CD4-positive, alpha-beta T cell treated with Interleukin-17A for 1 hour (primary cell): ENCODE measurements at regions not wholly inside any gene's neighbourhood (a gene's known extent, or its start where the extent isn't known, plus 50 kb on each side); places are given as distances from the start of the nearest gene placed in this dataset.

Experiments
- DNase-seq: peaks from one replicate; pipeline ENCODE4 v3.0.0-alpha.2; 2020

DNA sequence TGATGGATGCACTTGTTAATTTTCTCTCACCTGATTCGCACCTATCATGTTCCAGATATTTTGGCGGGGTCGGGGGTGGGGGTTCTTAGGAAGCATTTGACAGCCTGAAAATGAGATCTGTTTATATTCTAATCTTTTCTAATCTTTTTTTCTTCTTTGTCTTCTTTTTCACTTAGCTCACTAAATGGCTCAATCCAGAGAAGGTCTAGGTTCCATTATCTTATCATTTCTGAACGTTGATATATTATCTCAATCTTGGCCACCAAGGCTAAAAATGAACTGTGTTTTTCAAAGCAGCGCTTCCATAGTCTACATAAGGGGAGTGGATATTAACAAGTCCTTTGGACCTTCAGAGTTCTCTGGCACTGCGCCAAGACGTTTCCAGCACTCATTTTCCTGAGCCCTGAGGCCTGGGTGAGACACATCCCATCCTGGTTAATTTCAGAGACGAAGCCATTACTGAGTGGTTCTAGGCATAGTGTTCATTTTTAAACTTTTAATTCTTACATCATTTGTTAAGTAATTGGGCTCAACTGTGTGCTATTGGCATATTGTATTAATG lies 229.0 kb downstream of the SOX11 start:
- DNase-seq: no peak

DNA sequence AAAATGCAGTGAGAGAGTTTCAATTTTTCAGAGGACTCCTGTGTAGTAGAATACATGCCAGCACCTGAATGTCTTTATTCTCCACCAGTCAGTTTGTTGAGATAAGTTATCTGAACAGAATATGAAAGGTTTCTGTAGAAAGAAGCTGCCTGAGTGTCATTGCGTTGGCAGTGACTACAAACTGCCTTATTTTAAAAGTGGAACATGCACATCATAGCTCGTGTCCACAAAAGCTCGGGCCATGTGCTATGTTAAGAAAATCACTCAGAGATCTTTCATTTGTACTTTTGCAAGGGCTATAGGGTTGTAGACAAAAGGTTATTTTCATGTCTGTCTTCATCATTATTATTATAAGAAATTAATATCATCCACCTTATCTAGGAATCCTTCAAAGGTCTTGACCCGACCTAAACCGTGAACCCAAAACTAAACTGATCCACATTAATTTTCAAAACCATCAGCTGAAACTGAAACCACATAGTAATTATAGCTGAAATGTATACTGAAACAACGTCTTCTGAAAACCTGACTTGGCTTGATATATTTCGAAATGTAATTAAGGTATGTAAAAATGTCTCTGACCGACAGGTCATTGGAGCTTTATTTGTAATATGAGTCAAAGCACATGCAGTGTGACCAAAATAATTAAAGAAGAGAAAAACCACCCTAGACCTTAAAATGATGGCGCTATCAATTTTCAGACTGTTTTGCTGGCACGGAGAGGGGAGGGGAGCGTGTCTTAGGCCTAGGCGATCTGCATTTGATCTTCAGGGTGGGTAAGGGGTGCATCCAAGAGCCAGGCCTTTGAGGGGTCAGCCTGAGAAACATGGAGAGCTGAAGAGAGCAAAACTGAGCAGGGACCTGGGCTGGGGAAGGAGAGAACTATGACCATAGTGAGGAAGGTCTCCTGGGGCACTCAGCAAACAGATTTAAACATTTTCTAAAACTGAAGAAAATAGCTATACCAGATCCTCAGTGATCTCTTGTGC lies 232.1 kb downstream of the SOX11 start:
- no peak for DNase-seq

DNA sequence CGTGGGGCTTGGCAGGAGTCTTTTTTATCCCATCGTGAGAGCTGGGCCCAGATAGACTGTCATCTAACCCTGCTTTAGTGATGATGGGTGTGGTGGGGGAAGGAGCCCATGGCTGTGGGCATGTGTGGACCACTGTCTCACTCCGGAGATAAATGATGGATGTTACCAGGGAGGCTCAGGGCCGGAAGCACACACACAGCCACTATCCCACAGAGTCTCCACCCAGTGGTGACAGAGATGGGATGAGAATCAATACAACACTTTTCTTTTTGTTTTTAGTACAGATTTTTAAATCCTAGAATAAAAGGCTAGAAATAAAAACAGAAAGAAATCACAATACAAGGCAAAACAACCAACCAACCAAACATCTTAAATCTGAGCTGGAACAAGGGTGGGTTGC lies 233.4 kb downstream of the SOX11 start:
- no peak for DNase-seq

DNA sequence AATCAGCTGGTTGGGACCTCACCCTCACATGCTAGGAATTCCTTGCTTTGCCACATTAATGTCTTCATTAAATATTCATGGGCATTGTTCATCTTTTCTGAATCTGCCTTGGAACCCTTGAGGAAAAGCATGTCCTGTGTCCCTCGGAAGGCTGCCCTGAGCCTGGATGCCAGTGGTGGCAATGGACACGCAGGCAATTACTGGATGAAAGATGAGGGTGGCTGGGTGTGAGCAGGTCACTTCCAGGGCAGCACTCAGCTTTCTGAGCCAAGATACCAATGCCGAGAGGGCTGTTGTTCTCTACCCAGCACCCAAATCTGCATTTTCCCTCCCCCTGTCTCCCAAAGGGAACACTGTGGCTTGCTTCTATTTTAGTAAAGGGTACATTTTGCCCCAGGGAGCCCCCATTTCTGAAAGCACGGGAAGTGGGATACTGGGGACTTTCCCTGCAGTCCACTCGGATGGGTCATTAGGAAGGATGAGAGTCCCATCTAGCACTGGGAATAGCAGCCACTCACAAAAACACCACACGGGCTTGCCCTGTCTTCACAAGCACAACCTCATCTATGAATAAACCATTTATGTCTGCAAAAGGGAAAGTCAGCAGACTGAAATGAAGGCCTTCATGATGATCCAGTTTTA lies 234.8 kb downstream of the SOX11 start:
- DNase-seq: no peak

DNA sequence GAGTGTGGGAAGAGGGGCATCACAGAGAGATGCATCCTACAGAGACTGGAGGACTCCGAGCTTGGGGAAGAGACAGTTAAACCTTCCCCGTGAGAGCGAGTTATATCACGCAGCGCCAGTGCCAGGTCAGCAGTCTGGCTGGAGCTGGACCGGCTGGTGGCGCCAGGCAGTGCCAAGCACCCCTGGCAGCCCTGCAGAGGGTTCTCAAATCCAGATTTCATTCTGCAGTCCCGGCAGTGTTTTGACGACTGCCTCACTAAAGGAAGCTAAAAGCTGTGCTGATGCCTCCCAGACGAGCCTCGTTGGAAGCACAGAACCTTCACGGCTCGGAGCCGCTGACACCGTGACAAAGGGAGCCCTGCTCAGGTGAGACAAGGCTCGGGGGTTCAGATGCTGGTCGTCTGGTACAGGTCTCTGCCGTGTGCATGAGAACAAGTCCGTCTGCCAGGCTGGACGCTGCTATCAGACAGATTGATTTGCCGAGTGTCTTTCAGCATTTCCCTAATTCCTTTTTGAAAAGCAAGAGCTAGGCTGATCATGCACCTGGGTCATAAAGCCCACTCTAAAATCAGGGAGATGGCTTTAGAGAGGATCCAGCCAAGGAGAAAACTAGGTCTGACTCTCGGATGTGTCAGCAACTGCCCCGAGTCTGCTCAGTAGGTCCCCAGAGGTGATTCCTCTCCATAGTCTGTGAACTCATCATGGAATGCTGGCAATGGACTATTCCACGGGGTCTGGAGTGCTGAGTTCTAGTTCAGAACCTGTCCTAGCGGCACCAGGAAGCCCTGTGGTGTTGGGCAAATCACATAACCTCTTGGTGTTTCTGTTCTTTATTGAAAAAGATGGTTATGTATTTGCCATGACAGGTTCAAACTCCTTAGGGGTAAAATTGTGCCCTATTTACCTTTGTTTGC lies 240.6 kb downstream of the SOX11 start:
- DNase-seq: no peak

DNA sequence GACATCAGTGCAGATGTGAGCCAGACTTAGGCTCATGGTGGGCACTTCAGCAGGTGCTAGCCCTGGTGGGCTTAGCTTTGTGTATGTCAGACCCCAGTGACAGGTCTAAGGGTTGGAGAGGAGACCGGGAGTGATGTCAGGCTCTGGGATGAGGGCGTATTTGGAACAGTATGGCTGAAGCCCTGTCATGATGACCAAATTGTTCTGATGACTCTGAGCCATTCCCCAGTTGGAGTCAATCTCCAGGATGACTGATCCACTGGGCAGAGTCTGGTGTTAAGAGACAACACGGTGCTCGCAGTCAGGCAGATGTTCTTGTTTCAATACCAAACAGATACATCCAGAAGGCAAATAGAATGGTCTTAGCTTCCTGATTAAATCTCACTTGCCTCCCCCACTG lies 241.5 kb downstream of the SOX11 start:
- no peak for DNase-seq

DNA sequence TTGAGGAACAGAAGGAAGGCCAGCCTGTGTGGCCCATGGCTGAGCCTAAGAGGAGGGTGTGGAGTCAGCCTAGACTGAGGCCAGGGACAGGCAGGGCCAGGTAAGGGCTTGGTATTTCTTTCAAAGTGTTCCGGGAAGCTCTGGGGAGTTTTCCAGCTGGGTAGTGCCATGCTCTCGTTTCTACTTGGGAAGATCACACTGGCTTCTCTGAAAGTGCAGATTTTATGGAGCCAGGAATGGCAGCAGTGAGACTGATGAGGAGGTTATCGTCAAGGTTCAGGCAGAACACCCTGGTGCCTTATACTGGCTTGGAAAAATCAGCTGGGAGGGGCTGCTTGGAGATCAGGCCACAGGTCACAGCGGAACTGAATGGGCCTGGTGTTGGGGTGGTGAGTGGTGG lies 245.1 kb downstream of the SOX11 start:
- DNase-seq: no peak

DNA sequence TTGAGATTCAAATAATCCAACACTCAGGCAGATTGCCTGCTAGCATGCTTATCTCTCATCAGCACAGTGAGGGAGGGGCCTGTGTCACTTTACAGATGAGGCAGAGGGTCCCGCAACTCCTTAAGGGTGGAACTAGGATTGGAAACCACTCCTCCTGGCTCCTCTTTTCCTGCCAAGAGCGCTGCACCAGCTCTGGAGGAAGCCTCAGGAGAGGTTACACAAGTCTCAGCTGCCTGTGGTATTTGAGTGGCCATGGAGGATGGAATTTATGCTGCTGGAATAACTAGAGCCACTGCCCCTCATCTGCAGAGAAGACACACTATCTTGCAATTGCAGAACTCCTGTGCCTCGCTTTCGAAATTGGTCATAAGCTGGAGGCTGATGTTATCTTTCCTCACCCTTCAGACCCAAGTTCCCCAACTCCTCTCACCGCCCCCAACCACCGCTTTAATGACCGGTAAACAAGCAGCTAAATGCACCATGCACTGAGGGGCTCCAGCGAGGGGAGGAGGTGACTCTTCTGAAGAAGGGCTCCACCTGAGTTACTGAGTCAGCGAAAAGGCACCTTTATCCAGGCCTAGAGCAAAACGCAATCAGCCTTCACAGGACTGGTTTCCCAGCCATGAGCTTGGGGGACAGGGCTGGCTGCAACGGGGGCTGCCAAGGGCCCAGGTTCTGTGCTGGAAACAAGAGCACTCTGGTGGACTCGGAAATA lies 245.8 kb downstream of the SOX11 start:
- no peak for DNase-seq

DNA sequence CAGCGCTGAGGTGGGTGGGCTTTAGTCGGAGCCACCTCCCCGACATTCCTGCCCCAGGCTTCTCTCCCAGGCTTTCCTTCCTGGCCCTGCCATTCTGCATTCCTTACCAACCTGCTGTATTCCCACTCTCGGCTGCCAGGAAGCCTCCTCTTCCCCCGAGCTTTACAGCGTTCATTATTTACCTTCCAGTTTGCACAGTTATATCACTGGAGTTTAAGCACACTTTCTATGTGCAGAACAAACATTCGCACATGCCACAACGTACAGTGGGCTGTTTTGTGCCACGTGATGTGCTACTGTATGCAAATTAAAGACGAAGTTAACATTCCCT lies 246.3 kb downstream of the SOX11 start:
- DNase-seq: no peak

DNA sequence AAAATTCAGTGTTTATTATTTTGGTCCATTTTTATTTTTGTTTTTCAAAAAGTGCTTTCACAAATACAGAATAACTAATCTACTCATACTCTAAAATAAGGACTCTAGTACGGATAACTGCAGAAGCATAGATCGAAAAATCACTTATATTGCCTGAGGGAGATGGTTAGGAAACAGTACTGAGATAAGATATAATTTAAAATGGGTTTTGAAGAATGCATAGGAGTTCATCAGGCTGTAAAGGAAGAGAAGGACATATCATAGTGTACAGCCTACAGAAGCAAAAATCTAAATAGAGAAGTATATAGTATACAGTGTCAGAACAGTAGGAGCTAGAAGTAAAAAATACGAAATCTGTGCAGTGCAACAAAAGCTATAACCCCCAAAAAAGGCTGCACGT lies 247.4 kb downstream of the SOX11 start:
- no peak for DNase-seq

DNA sequence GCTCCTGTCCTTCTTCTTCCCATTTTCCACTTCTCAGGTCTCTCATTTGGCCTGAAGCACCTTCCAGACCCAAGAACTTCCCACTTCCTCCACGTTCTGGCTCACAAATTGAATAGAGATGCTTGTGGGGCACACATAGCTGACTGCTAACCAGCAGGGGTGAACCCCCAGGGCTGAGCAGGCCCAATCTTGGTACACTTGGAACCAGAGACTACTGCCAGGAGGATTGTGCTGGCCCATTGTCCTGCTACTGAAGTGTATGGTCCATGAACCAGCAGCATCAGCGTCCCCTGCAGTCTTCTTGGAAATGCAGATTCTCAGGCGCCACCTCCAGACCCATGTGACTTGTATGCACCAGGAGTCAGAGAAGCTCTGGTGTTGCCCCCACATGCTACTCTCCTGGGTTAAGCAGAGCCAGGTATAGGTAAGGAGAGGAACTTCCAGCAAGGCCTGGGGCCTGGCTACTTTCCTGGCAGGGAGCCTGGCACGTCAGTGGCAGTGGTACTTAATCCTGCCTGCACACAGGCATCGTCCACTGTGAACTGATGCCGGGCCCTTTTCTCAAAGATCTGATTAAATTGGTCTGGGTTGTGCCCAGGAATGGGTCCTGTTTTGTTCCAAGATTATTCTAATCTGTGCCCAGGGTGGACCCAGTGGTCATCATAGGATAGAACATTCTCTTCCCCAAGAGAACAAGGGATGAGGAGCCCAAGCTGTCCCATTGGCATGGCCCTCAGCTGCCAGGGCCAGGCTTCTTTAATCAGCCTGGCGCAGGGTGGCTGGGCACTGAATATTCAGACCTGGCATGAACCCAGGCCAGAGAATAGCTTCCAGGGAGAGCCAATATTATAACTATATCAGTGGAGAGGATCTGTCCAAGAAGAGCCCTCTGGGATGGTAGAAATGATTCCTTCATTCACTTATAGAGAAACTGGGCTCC lies 248.7 kb downstream of the SOX11 start:
- no peak for DNase-seq

DNA sequence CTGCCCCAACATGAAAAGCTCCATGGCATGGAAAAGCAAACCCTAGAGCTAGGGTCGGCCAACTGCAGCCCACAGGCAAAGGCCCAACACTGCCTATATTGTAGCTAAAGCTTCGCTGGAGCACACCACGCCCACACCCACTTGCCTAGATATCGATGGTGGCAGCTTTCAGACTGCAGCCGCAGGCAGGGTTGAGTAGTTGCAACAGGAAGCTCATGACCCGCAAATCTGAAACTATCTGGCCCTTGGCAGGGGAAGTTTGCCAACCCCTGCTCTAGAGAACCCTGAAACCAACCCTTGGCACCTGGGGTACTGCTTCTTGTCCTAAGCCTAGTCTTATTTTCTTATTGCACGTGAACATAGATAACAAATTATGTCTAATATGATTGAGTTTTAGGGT lies 250.0 kb downstream of the SOX11 start:
- DNase-seq: no peak

DNA sequence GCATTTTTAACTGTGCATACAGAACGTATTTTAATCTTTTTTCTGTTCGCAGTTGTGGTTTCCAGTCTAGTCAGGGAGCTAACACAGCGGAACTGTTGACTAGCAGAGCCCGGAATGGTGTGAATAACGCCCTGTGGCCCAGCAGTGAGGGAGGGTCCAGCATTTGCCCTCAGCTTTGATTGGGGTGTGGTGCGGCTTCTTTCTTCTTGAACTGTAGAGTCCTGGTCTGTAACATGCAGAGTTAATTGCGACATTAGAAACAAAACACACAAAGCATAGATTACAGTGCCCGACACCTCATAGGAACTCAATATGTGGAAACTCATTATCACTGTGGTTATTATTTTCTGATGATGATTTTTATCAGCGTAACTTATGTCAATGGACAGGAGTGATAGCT lies 253.6 kb downstream of the SOX11 start:
- no peak for DNase-seq

DNA sequence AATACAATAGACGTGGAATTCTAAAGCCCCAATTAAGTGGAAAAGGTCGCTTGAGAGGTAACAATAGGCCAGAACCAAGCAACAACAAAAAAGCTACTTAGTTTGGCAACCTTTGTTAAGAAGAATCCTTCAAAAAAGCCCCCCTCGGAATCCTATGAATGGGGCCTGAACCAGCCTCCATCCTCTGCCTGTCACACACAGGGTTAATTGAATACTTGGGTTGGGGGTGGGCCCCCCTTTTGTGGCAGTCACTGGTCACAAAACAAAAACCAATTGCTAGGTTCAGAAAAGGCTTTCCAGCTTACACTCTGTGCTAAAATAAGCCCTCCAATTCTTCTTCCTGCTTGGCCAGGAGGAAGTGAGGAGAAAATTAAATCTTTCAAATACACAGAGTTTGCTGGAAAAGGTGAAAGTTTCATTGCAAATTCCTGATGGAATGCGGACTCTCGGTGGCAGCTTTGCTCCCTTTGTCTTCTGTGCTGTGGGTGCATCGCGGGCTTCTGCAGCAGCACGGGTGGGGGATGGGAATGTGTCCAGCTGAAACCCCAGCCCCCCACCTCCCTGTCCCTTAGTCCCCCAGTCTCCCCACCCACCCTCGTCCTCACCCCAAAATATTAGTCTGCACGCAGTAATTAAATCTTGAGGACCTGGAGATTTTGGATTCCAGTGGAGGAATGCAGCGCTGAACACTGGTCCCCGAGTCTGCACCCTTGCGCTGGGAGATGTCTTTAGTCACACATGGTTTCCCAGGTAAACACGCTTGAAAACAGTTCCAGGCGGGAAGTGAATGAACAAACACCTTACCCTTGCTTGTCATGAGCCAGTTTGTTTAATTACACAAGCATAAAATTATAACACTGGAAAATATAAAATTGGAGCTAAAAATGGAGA lies 254.3 kb downstream of the SOX11 start:
- DNase-seq: no peak

DNA sequence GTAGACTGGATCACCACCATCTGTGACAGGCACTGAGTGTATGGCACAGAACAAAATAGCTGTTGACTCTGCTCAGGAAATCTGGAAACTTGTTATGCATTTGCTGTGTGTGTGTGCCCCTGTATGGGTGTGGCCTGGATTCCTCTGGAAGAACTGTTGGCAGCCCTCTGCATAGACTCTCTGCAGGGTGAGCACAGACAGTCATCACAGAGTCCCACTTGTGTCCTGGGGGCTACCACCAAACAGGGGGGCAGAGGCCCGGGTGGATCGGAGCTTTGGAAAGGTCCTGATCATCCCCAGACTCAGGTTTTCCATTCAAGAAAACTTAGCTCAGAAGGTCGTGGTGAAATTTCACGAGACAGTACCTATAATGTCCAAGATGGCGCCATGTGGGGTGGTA lies 258.6 kb downstream of the SOX11 start:
- no peak for DNase-seq

DNA sequence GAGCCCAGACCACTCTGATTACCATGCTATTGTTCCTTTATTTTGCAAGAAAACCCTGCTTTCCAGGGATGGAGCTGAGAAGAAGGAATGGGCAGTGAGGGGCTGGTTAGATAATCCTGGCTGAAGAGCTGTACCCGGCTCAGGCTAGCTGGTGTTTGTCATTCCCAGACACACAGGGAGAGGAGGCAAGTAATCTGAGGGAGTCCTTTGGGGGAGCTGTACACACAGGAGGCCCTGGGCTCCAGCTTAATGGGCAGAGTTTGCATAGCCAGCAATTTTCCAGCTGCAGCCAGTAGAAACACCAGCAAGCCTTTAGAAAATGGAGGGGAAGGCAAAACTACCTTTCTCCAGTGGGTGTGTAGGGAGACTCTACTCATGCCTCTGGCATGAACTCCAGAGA lies 259.3 kb downstream of the SOX11 start:
- DNase-seq: no peak

DNA sequence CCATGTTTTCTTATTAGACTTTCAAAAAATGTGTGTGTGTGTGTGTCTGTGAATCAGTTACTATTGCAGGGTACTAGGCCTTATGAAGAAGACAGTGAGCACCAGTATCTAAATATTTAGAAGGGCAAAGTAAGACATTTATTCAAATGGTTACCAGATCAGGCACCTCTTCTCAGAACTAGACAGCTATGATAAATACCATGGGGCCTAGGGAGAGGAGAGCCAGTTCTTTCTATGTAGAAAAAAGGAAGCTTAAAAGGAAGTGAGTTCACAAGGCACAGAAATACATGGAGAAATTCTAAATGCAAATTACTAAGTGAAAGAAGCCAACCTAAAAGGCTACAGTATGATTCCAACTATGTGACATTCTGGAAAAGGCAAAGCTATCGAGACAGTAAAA lies 261.3 kb downstream of the SOX11 start:
- DNase-seq: no peak

DNA sequence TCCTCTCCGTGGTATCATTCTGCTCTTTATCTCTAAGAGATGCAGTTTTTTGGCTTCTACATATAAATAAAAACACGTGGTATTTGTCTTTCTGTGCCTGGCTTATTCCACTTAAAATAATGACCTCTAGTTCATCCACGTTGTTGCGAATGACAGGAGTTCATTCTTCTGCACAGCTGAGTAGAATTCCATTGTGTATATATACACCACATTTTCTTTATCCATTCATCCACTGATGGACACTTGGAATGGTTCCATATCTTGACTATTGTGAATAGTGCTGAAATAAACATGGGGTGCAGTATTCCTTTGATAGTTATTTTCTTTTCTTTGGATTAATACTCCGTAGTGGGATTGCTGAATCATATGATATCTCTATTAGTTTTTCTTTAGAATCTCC lies 262.3 kb downstream of the SOX11 start:
- DNase-seq: no peak

DNA sequence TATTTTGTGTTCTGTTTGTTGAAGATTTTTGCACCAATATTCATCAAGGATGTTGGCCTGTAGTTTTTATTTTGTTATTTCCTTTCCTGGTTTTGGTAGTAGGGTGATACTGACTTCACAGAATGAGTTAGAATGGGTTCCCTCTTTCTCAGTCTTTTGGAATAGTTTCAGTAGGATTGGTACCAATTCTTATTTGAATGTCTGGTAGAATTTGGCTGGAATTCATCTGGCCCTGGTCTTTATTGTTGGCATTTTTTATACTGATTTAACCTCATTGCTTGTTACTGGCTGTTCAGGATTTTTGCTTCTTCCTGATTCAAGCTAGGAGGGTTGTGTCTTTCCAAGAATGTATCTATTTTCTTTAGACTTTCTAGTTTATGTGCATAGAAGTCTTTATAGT lies 263.7 kb downstream of the SOX11 start:
- DNase-seq: no peak
